Sigmoid colon (tissue), 6 donors: ENCODE measurements at regions not wholly inside any gene's neighbourhood (a gene's known extent, or its start where the extent isn't known, plus 50 kb on each side); places are given as distances from the start of the nearest gene placed in this dataset.

Experiments used
- DNase-seq: peaks from one replicate; pipeline ENCODE4 v3.0.0-alpha.2; 2019
- H3K27ac ChIP-seq, 4 donors: fragments of 200-600 bp; sonication (generic); one replicate each; pipeline ENCODE4 v1.5.1; 2016 to 2019; ENCODE audit warnings: mild to moderate bottlenecking in 1 of 4
- H3K27me3 ChIP-seq, 3 donors: fragments of 200-600 bp; sonication (generic); one replicate each; pipeline ENCODE4 v1.5.1; 2019; ENCODE audit warnings: mild to moderate bottlenecking in 1 of 3
- H3K36me3 ChIP-seq, 4 donors: fragments of 200-600 bp; sonication (generic); one replicate each; pipeline ENCODE4 v1.5.1; 2016 to 2019
- H3K4me1 ChIP-seq, 4 donors: fragments of 200-600 bp; sonication (generic); one replicate each; pipeline ENCODE4 v1.5.1; 2017 to 2019
- H3K4me3 ChIP-seq, 4 donors: fragments of 200-600 bp; sonication (generic); one replicate each; pipeline ENCODE4 v1.5.1; 2017 to 2019; ENCODE audit warnings: mild to moderate bottlenecking in 2 of 4, moderate library complexity in 1 of 4
- H3K9me3 ChIP-seq, 4 donors: fragments of 200-600 bp in 3 of 4; sonication (generic) in 3 of 4; one replicate each; pipeline versions ENCODE4 v1.5.1 to v1.6.1; 2013 to 2019
- EP300 ChIP-seq, 4 donors: sonication (generic); formaldehyde crosslinking; IDR thresholded peaks; one replicate each; pipeline ENCODE4 v1.6.1; 2017; ENCODE audit warnings: antibody characterized with exemption in 4 of 4
- POLR2A ChIP-seq, 2 donors: fragments of 450-650 bp; IDR thresholded peaks; one replicate each; pipeline ENCODE4 v1.6.1; 2016; ENCODE audit warnings: antibody characterized with exemption in 2 of 2, mild to moderate bottlenecking in 2 of 2, moderate library complexity in 2 of 2
- POLR2AphosphoS5 ChIP-seq, 4 donors: sonication (generic); formaldehyde crosslinking; IDR thresholded peaks; one replicate each; pipeline ENCODE4 v1.6.1; 2017; ENCODE audit warnings: antibody characterized with exemption in 4 of 4
- WGBS, 2 donors: extraction: QIAGEN DNeasy Blood & Tissue Kit; methylation state at CpG; one replicate each; pipeline ENCODE4 v1.1.7; 2013; 5-methylcytosine and 5-hydroxymethylcytosine counted together
- intact Hi-C: fragments of 100-400 bp; cut with DNase I; formaldehyde crosslinking; loops from one replicate; pipeline ENCODE4 v1.15.1; 2023
- TF ChIP-seq, protein P1 (sequence below), 4 experiments: fragments of 450-650 bp in 3 of 4; fragments of 200-600 bp in 1 of 4; IDR thresholded peaks; one replicate each; pipeline ENCODE4 v1.5.1; 2016 to 2019; ENCODE audit warnings: antibody characterized with exemption in 4 of 4, mild to moderate bottlenecking in 3 of 4, moderate library complexity in 2 of 4
- donor health status: healthy with polysubstance abuse.
- donor health status: healthy.

DNA sequence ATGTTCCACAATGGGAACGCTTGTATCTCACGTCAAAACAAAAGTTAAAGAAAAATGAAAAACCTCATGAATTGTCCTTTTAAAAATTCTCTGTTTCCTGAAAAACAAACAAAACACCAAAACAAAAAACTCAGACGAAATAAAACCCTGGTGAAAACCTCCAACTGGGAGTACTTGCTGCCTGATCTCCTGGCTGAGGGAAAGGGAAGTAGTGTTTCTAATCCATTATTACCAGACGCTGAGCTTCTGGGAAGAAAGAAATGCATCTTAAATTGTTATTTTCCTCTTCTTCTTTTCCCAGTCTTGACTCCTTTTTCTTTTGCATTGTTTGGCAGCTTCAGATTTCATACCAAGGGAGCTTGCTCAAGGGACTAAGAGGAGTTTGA, 243.2 kb upstream of the RGMA start:
- DNase-seq, result no peak
- peaks cover 0 to 28% (median 18%) of the 10 kb centered on the region in 4 donors for H3K4me1 ChIP-seq
- WGBS, 2 donors, result 23 to 40% methylated on average over 4 of the region's 4 CpGs
- no peaks in the 10 kb centered on the region for H3K27me3 ChIP-seq
- H3K36me3 ChIP-seq, result no peaks in the 10 kb centered on the region
- no peak overlapping the region for H3K4me3 ChIP-seq
- H3K27ac ChIP-seq, result peak overlapping the region in 2 of 4 donors; percentile 60 to 65
- no peaks in the 10 kb centered on the region for H3K9me3 ChIP-seq
- TF ChIP-seq, protein P1, sequence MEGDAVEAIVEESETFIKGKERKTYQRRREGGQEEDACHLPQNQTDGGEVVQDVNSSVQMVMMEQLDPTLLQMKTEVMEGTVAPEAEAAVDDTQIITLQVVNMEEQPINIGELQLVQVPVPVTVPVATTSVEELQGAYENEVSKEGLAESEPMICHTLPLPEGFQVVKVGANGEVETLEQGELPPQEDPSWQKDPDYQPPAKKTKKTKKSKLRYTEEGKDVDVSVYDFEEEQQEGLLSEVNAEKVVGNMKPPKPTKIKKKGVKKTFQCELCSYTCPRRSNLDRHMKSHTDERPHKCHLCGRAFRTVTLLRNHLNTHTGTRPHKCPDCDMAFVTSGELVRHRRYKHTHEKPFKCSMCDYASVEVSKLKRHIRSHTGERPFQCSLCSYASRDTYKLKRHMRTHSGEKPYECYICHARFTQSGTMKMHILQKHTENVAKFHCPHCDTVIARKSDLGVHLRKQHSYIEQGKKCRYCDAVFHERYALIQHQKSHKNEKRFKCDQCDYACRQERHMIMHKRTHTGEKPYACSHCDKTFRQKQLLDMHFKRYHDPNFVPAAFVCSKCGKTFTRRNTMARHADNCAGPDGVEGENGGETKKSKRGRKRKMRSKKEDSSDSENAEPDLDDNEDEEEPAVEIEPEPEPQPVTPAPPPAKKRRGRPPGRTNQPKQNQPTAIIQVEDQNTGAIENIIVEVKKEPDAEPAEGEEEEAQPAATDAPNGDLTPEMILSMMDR (IDR thresholded peaks at IDR 0.05), result no peak
- TF ChIP-seq EP300 (IDR thresholded peaks at IDR 0.05), result no peak
- intact Hi-C loops, result loop anchor here (10.0 kb wide), 1 partner anchor 187 kb away; no protein-coding TSS in a partner anchor

DNA sequence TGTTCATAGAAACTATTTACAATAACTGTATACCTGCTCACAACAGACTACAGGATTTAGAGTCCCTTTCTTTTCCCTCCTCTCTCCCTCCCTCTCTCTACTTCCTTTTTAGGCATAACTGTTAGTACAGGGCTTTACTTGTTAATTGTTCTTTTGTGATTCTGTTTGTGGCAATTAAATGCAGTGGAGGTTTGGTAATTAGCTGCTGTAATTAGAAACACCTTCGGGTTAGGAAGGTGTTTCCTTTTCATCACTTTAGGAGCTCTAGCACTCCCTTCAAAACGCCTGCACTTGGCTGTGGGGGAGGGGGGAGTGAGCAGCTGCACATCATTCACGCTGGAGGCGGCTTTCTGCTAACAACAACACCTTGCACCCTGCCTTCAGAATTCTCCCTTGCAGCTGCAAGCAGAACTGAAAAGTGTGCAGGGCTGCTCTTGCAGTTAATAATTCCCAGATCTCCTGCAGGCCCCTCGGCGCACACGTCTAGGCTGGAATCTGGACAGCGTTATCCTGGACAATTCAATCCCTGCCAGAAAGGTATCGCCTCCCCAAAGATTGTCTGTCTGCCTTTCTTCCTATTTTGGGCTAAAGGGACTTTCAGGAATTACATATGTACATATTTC, 242.6 kb upstream of the RGMA start:
- no peaks in the 10 kb centered on the region for H3K27me3 ChIP-seq
- H3K4me1 ChIP-seq, result peaks cover 0 to 28% (median 18%) of the 10 kb centered on the region in 4 donors
- WGBS, 2 donors, result 14 to 46% methylated on average over 9 of the region's 9 CpGs
- DNase-seq, result peak; percentile 73
- intact Hi-C loops, result loop anchor here (10.0 kb wide), 1 partner anchor 187 kb away; no protein-coding TSS in a partner anchor
- H3K4me3 ChIP-seq, result no peak overlapping the region
- H3K9me3 ChIP-seq, result no peaks in the 10 kb centered on the region
- H3K36me3 ChIP-seq, result no peaks in the 10 kb centered on the region
- TF ChIP-seq, protein P1 (IDR thresholded peaks at IDR 0.05), result no peak
- TF ChIP-seq POLR2AphosphoS5 (IDR thresholded peaks at IDR 0.05) (peak; percentile 52 to 88 (median 75)), POLR2A (IDR thresholded peaks at IDR 0.05) (no peak), EP300 (IDR thresholded peaks at IDR 0.05) (peak in 1 of 4 donors; percentile 59)
- peak overlapping the region in 2 of 4 donors; percentile 60 to 65 for H3K27ac ChIP-seq

DNA sequence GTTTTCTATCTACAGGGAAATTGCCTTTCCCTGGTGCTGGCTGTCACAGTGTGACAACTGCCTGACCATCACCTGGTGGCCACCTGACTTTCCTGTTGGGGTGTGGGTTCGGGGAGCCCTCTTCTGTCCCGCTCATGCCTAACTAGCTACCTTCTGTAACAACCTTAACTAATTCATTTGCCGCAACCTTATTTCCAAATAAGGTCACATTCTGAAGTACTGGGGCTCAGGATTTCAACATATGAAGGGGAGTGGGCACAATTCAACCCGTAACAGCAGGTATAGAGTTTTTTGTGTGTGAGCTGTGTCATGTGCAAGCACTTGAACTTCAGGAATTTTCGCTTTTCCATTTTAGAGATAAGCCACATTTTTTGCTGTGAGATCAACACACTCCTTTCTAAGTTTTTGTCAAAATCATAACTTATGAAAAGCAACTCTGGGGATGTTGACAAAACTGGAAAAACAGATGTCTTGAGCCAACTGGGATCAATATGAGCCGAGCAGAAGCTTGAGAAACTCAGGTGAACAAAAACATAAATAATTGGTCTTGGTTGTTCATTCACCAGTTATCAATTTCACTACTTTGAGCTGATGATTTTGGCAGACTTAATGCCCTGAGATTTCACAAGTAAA, 242.0 kb upstream of the RGMA start:
- Histone ChIP-seq H3K36me3 (no peaks in the 10 kb centered on the region), H3K9me3 (no peaks in the 10 kb centered on the region), H3K4me3 (no peak overlapping the region), H3K27me3 (no peaks in the 10 kb centered on the region), H3K4me1 (peaks cover 0 to 28% (median 18%) of the 10 kb centered on the region in 4 donors), H3K27ac (peak overlapping the region in 2 of 4 donors; percentile 60 to 65)
- intact Hi-C loops, result loop anchor here (10.0 kb wide), 1 partner anchor 186 kb away; no protein-coding TSS in a partner anchor
- TF ChIP-seq POLR2A (IDR thresholded peaks at IDR 0.05) (no peak), POLR2AphosphoS5 (IDR thresholded peaks at IDR 0.05) (no peak), EP300 (IDR thresholded peaks at IDR 0.05) (no peak)
- TF ChIP-seq, protein P1 (IDR thresholded peaks at IDR 0.05), result no peak
- no peak for DNase-seq
- 65 to 83% methylated on average over 6 of the region's 6 CpGs for WGBS, 2 donors

DNA sequence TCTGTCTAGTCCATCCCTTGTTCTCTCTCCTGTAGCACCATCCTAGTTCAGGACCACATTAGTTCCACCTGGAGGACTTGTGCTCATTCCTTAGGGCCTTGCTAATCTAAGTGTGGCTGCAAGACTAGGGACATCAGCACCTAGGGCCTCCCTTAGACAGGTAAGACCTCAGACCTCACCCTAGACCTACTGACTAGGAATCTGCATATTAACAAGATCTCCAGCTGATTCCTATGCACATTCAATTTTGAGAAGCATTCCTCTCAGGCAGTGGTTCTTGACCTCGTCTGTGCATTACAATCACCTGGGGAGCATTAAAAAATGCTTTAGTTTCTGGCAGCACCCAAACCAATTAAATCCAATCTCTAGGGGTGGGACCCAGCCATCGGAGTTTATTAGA, 238.4 kb upstream of the RGMA start:
- DNase-seq, result no peak
- WGBS, 2 donors, result 55 to 73% methylated on average over 2 of the region's 2 CpGs
- intact Hi-C loops, result no loop called here
- Histone ChIP-seq H3K27me3 (no peaks in the 10 kb centered on the region), H3K9me3 (no peaks in the 10 kb centered on the region), H3K27ac (no peak overlapping the region), H3K36me3 (no peaks in the 10 kb centered on the region), H3K4me1 (peaks cover 0 to 17% (median 15%) of the 10 kb centered on the region in 4 donors), H3K4me3 (no peak overlapping the region)
- TF ChIP-seq POLR2A (IDR thresholded peaks at IDR 0.05) (no peak), POLR2AphosphoS5 (IDR thresholded peaks at IDR 0.05) (no peak), EP300 (IDR thresholded peaks at IDR 0.05) (no peak)
- TF ChIP-seq, protein P1 (IDR thresholded peaks at IDR 0.05), result no peak
